SU-DHL-6 (cell line): ENCODE measurements at regions not wholly inside any gene's neighbourhood (a gene's known extent, or its start where the extent isn't known, plus 50 kb on each side); places are given as distances from the start of the nearest gene placed in this dataset.

Source experiments
- EZH2phosphoT487 ChIP-seq: fragments of 200-600 bp; sonication (generic), shearing (Covaris generic); conservative IDR thresholded peaks from 2 replicates; pipeline ENCODE4 v1.6.1; 2018; ENCODE audit warnings: mild to moderate bottlenecking, antibody characterized with exemption, low read length, moderate library complexity, mixed read lengths
- TF ChIP-seq, protein P1 (sequence below): fragments of 200-600 bp; sonication (generic); IDR thresholded peaks from one replicate; pipeline ENCODE4 v1.5.1; 2017; ENCODE audit warnings: antibody characterized with exemption, mild to moderate bottlenecking, low read length, moderate library complexity; ENCODE audit not compliant: insufficient read depth, poor library complexity, severe bottlenecking

DNA sequence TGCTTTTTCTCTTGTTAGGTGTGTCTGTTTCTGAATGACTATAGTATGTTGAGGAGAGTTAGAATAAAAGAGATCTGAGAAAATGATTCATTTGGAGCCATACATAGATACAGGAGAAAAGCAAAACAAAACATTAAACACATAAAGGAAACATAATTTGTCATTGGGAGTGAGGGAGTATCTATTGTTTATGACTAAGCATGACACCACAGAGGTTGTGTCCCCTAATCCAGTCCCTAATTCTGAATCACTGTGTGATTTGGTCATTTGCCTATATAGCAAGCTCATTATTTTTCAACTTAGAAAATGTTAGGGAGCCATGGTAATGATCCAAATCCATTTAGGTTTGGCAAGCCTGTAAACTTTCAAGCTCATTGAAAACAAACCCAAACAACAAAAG, 132.3 kb upstream of the BMPER start:
- TF ChIP-seq, protein P1, sequence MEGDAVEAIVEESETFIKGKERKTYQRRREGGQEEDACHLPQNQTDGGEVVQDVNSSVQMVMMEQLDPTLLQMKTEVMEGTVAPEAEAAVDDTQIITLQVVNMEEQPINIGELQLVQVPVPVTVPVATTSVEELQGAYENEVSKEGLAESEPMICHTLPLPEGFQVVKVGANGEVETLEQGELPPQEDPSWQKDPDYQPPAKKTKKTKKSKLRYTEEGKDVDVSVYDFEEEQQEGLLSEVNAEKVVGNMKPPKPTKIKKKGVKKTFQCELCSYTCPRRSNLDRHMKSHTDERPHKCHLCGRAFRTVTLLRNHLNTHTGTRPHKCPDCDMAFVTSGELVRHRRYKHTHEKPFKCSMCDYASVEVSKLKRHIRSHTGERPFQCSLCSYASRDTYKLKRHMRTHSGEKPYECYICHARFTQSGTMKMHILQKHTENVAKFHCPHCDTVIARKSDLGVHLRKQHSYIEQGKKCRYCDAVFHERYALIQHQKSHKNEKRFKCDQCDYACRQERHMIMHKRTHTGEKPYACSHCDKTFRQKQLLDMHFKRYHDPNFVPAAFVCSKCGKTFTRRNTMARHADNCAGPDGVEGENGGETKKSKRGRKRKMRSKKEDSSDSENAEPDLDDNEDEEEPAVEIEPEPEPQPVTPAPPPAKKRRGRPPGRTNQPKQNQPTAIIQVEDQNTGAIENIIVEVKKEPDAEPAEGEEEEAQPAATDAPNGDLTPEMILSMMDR: no peak
- TF ChIP-seq EZH2phosphoT487: no peak
